GM21390 (cell line): ENCODE measurements at regions not wholly inside any gene's neighbourhood (a gene's known extent, or its start where the extent isn't known, plus 50 kb on each side); places are given as distances from the start of the nearest gene placed in this dataset.

ENCODE experiments used
- ATAC-seq: cut with Tn5 transposase; IDR thresholded peaks from one replicate; pipeline ENCODE4 v1.9.1; 2021; ENCODE audit not compliant: unreplicated experiment

GRCh38 chr12:13691598-13691997 is 289.8 kb downstream of the GRIN2B start:
- ATAC-seq = no peak

- no peak for ATAC-seq
These were observed 293.8 kb downstream of the GRIN2B start for GRCh38 chr12:13687633-13688032.

- no peak for ATAC-seq
These were observed 295.1 kb downstream of the GRIN2B start for GRCh38 chr12:13686260-13686659.

- no peak for ATAC-seq
These were observed 300.5 kb downstream of the GRIN2B start for GRCh38 chr12:13680916-13681315.

- no peak for ATAC-seq
These were observed 304.5 kb downstream of the GRIN2B start for GRCh38 chr12:13676880-13677279.

GRCh38 chr12:13670285-13670866 is 311.0 kb downstream of the GRIN2B start:
- no peak for ATAC-seq

- ATAC-seq = no peak
These were observed 312.5 kb downstream of the GRIN2B start for GRCh38 chr12:13668880-13669279.

- no peak for ATAC-seq
These were observed 314.6 kb downstream of the GRIN2B start for GRCh38 chr12:13666806-13667205.

GRCh38 chr12:13661005-13661887 is 320.2 kb downstream of the GRIN2B start:
- ATAC-seq = peak; percentile 79

- ATAC-seq = no peak
These were observed 326.9 kb downstream of the GRIN2B start for GRCh38 chr12:13654456-13654855.

- no peak for ATAC-seq
These were observed 329.3 kb downstream of the GRIN2B start for GRCh38 chr12:13652105-13652504.

- ATAC-seq = no peak
These were observed 345.7 kb downstream of the GRIN2B start for GRCh38 chr12:13635709-13636108.

- no peak for ATAC-seq
These were observed 349.5 kb downstream of the GRIN2B start for GRCh38 chr12:13631873-13632272.

GRCh38 chr12:13630354-13630753 is 351.0 kb downstream of the GRIN2B start:
- no peak for ATAC-seq

- ATAC-seq = no peak
These were observed 353.3 kb downstream of the GRIN2B start for GRCh38 chr12:13628067-13628466.

- no peak for ATAC-seq
These were observed 353.9 kb downstream of the GRIN2B start for GRCh38 chr12:13627536-13627935.

GRCh38 chr12:13613297-13613696 is 368.1 kb downstream of the GRIN2B start:
- ATAC-seq = no peak

- no peak for ATAC-seq
These were observed 371.3 kb downstream of the GRIN2B start for GRCh38 chr12:13609894-13610679.

GRCh38 chr12:13606290-13606689 is 375.1 kb downstream of the GRIN2B start:
- no peak for ATAC-seq

GRCh38 chr12:13603953-13604352 is 377.4 kb downstream of the GRIN2B start:
- no peak for ATAC-seq

GRCh38 chr12:13602172-13602571 is 379.2 kb downstream of the GRIN2B start:
- no peak for ATAC-seq

- no peak for ATAC-seq
These were observed 382.2 kb downstream of the GRIN2B start for GRCh38 chr12:13599176-13599575.
